ENCODE measurements at regions not wholly inside any gene's neighbourhood (a gene's known extent, or its start where the extent isn't known, plus 50 kb on each side); places are given as distances from the start of the nearest gene placed in this dataset.

- no peak for DNase-seq (ENCODE audit: low read depth, low spot score)
- intact Hi-C loops (cut with micrococcal nuclease) = no loop called here
- no peak overlapping the region for H3K4me3 ChIP-seq (replicated peaks in 1 of 2; ENCODE audit: low read depth in 1 of 2, low read length in 2 of 2)
- H2AFZ ChIP-seq (ENCODE audit: low read depth, low read length, poor library complexity, severe bottlenecking) = no peak overlapping the region
- H3K9ac ChIP-seq (ENCODE audit: low read length) = no peak overlapping the region
- no peaks in the 10 kb centered on the region for H3K4me1 ChIP-seq (ENCODE audit: control insufficient read depth in 1 of 2, insufficient read depth in 2 of 2, low read length in 2 of 2)
- TF ChIP-seq CBX3 (IDR thresholded peaks at IDR 0.05; ENCODE audit: low read depth) = no peak
- TF ChIP-seq FOSL1 (IDR thresholded peaks at IDR 0.05; ENCODE audit: low read depth) = no peak
- no peak for TF ChIP-seq JUND (IDR thresholded peaks at IDR 0.05)
- TF ChIP-seq SIN3A (IDR thresholded peaks at IDR 0.05; ENCODE audit: low read depth) = no peak
- no peak for TF ChIP-seq ZFX (IDR thresholded peaks at IDR 0.05)
- TF ChIP-seq TCF7L2 (IDR thresholded peaks at IDR 0.05; ENCODE audit: borderline replicate concordance, extremely low read depth, insufficient read depth, insufficient read length) = no peak
- TF ChIP-seq CEBPB (IDR thresholded peaks at IDR 0.05; ENCODE audit: low read depth) = no peak
- TF ChIP-seq CTCF (IDR thresholded peaks at IDR 0.05 in 2 of 3, conservative IDR thresholded peaks at IDR 0.05 in 1 of 3; ENCODE audit: borderline replicate concordance in 1 of 3, insufficient read depth in 1 of 3, low read depth in 2 of 3, low read length in 2 of 3) = no peak
- no peak for TF ChIP-seq ZNF274 (IDR thresholded peaks at IDR 0.05; ENCODE audit: low read depth, low read length)
- H3K4me2 ChIP-seq (ENCODE audit: low read length) = no peak overlapping the region
- no peaks in the 10 kb centered on the region for H3K9me2 ChIP-seq (ENCODE audit: insufficient read depth)
- POLR2A ChIA-PET = no interaction called here
- no TSS peak for BruUV-seq (replicated peaks)
- no peaks in the 10 kb centered on the region for H3K9me3 ChIP-seq (ENCODE audit: control insufficient read depth in 1 of 2, insufficient read depth in 1 of 2, low read depth in 1 of 2, low read length in 2 of 2)
- H3K79me2 ChIP-seq (ENCODE audit: insufficient read depth, low read length) = no peaks in the 10 kb centered on the region
- CTCF ChIA-PET = no interaction called here
- H4K20me1 ChIP-seq (ENCODE audit: insufficient read depth) = no peaks in the 10 kb centered on the region
- RAD21 ChIA-PET (ENCODE audit: low non-redundant PET in 1 of 2, low total read pairs in 2 of 2, uncharacterized antibody in 2 of 2, unreplicated experiment in 2 of 2) = no interaction called here
- no peak for ATAC-seq
- no peak overlapping the region for H3K27ac ChIP-seq (ENCODE audit: low read depth, low read length)
- no peaks in the 10 kb centered on the region for H3K36me3 ChIP-seq (ENCODE audit: control insufficient read depth in 1 of 2, insufficient read depth in 2 of 2, low read length in 2 of 2)
- H3K27me3 ChIP-seq (ENCODE audit: insufficient read depth, low read length) = no peaks in the 10 kb centered on the region
These were observed 246.8 kb downstream of the METTL4 start for GRCh38 chr18:2324459-2324858.

GRCh38 chr18:2325308-2325849, 245.9 kb downstream of the METTL4 start:
- Histone ChIP-seq H3K27me3 (ENCODE audit: insufficient read depth, low read length) (no peaks in the 10 kb centered on the region), H3K4me1 (ENCODE audit: control insufficient read depth in 1 of 2, insufficient read depth in 2 of 2, low read length in 2 of 2) (no peaks in the 10 kb centered on the region), H3K36me3 (ENCODE audit: control insufficient read depth in 1 of 2, insufficient read depth in 2 of 2, low read length in 2 of 2) (no peaks in the 10 kb centered on the region), H3K9me3 (ENCODE audit: control insufficient read depth in 1 of 2, insufficient read depth in 1 of 2, low read depth in 1 of 2, low read length in 2 of 2) (no peaks in the 10 kb centered on the region), H3K9ac (ENCODE audit: low read length) (no peak overlapping the region), H4K20me1 (ENCODE audit: insufficient read depth) (no peaks in the 10 kb centered on the region), H3K27ac (ENCODE audit: low read depth, low read length) (no peak overlapping the region), H3K79me2 (ENCODE audit: insufficient read depth, low read length) (no peaks in the 10 kb centered on the region), H2AFZ (ENCODE audit: low read depth, low read length, poor library complexity, severe bottlenecking) (no peak overlapping the region), H3K4me3 (replicated peaks in 1 of 2; ENCODE audit: low read depth in 1 of 2, low read length in 2 of 2) (no peak overlapping the region), H3K4me2 (ENCODE audit: low read length) (no peak overlapping the region), H3K9me2 (ENCODE audit: insufficient read depth) (no peaks in the 10 kb centered on the region)
- ATAC-seq = no peak
- ChIA-PET RAD21 (ENCODE audit: low non-redundant PET in 1 of 2, low total read pairs in 2 of 2, uncharacterized antibody in 2 of 2, unreplicated experiment in 2 of 2) (no interaction called here), POLR2A (no interaction called here), CTCF (no interaction called here)
- no TSS peak for BruUV-seq (replicated peaks)
- intact Hi-C loops (cut with micrococcal nuclease) = no loop called here
- no peak for DNase-seq (ENCODE audit: low read depth, low spot score)
- TF ChIP-seq ZFX (IDR thresholded peaks at IDR 0.05) (no peak), TCF7L2 (IDR thresholded peaks at IDR 0.05; ENCODE audit: borderline replicate concordance, extremely low read depth, insufficient read depth, insufficient read length) (no peak), EZH2phosphoT487 (IDR thresholded peaks at IDR 0.05; ENCODE audit: borderline replicate concordance) (no peak), POLR2A (IDR thresholded peaks at IDR 0.05; ENCODE audit: borderline replicate concordance, extremely low read depth, insufficient read depth, insufficient read length) (no peak), ATF3 (IDR thresholded peaks at IDR 0.05) (no peak), FOSL1 (IDR thresholded peaks at IDR 0.05; ENCODE audit: low read depth) (no peak), CBX3 (IDR thresholded peaks at IDR 0.05; ENCODE audit: low read depth) (no peak), MAX (IDR thresholded peaks at IDR 0.05) (no peak), CEBPB (IDR thresholded peaks at IDR 0.05; ENCODE audit: low read depth) (no peak), CTCF (IDR thresholded peaks at IDR 0.05 in 2 of 3, conservative IDR thresholded peaks at IDR 0.05 in 1 of 3; ENCODE audit: borderline replicate concordance in 1 of 3, insufficient read depth in 1 of 3, low read depth in 2 of 3, low read length in 2 of 3) (no peak), SIN3A (IDR thresholded peaks at IDR 0.05; ENCODE audit: low read depth) (no peak), ZNF274 (IDR thresholded peaks at IDR 0.05; ENCODE audit: low read depth, low read length) (no peak), EGR1 (IDR thresholded peaks at IDR 0.05; ENCODE audit: low read depth) (no peak), SRF (IDR thresholded peaks at IDR 0.05; ENCODE audit: low read depth) (no peak), RAD21 (IDR thresholded peaks at IDR 0.05; ENCODE audit: low read depth) (no peak)
